Endothelial cell of hepatic sinusoid (primary cell): ENCODE measurements at regions not wholly inside any gene's neighbourhood (a gene's known extent, or its start where the extent isn't known, plus 50 kb on each side); places are given as distances from the start of the nearest gene placed in this dataset.

Source experiments
- in situ Hi-C: cut with HindIII; loops from 2 replicates; pipeline ENCODE4 v1.10.0; 2017; ENCODE audit warnings: low sequenced_read_pairs

GRCh38 chr18:40926679-40927078, 1028.4 kb upstream of the PIK3C3 start:
- in situ Hi-C loops, result no loop called here

GRCh38 chr18:40925071-40925541, 1029.9 kb upstream of the PIK3C3 start:
- in situ Hi-C loops, result no loop called here

- in situ Hi-C loops, result no loop called here
These were observed 1033.0 kb upstream of the PIK3C3 start for GRCh38 chr18:40921845-40922629.

GRCh38 chr18:40917056-40917455, 1038.0 kb upstream of the PIK3C3 start:
- in situ Hi-C loops, result no loop called here

- in situ Hi-C loops, result no loop called here
These were observed 1039.3 kb upstream of the PIK3C3 start for GRCh38 chr18:40915724-40916123.

GRCh38 chr18:40911582-40912254, 1043.3 kb upstream of the PIK3C3 start:
- in situ Hi-C loops, result no loop called here

GRCh38 chr18:40911041-40911440, 1044.0 kb upstream of the PIK3C3 start:
- in situ Hi-C loops, result no loop called here

- in situ Hi-C loops, result no loop called here
These were observed 1047.2 kb upstream of the PIK3C3 start for GRCh38 chr18:40907842-40908241.

GRCh38 chr18:40904295-40904694, 1050.7 kb upstream of the PIK3C3 start:
- in situ Hi-C loops, result no loop called here

- in situ Hi-C loops, result no loop called here
These were observed 1052.6 kb upstream of the PIK3C3 start for GRCh38 chr18:40902436-40902835.

GRCh38 chr18:40897884-40898283, 1057.2 kb upstream of the PIK3C3 start:
- in situ Hi-C loops, result no loop called here

- in situ Hi-C loops, result no loop called here
These were observed 1071.8 kb upstream of the PIK3C3 start for GRCh38 chr18:40883271-40883670.

- in situ Hi-C loops, result no loop called here
These were observed 1072.6 kb upstream of the PIK3C3 start for GRCh38 chr18:40882468-40882867.

- in situ Hi-C loops, result no loop called here
These were observed 1076.7 kb upstream of the PIK3C3 start for GRCh38 chr18:40878371-40878770.

GRCh38 chr18:40877096-40877495, 1077.9 kb upstream of the PIK3C3 start:
- in situ Hi-C loops, result no loop called here

- in situ Hi-C loops, result no loop called here
These were observed 1079.9 kb upstream of the PIK3C3 start for GRCh38 chr18:40875101-40875615.

- in situ Hi-C loops, result no loop called here
These were observed 1080.8 kb upstream of the PIK3C3 start for GRCh38 chr18:40874233-40874632.

- in situ Hi-C loops, result no loop called here
These were observed 1086.8 kb upstream of the PIK3C3 start for GRCh38 chr18:40868110-40868858.

GRCh38 chr18:40867459-40867858, 1087.6 kb upstream of the PIK3C3 start:
- in situ Hi-C loops, result no loop called here

GRCh38 chr18:40866968-40867367, 1088.1 kb upstream of the PIK3C3 start:
- in situ Hi-C loops, result no loop called here

GRCh38 chr18:40866013-40866645, 1088.9 kb upstream of the PIK3C3 start:
- in situ Hi-C loops, result no loop called here
